DOHH2 (cell line): ENCODE measurements at regions not wholly inside any gene's neighbourhood (a gene's known extent, or its start where the extent isn't known, plus 50 kb on each side); places are given as distances from the start of the nearest gene placed in this dataset.

ENCODE experiments used
- CTCF ChIP-seq: fragments of 200-600 bp; sonication (generic); IDR thresholded peaks from one replicate; pipeline ENCODE4 v1.5.1; 2014; ENCODE audit warnings: antibody characterized with exemption, mild to moderate bottlenecking, low read depth, low read length; ENCODE audit not compliant: poor library complexity, severe bottlenecking
- EZH2phosphoT487 ChIP-seq: fragments of 200-600 bp; sonication (generic); IDR thresholded peaks from 2 replicates; pipeline ENCODE4 v1.6.1; 2017; ENCODE audit warnings: borderline replicate concordance, mild to moderate bottlenecking, antibody characterized with exemption, low read length, moderate library complexity, mixed read lengths

GRCh38 chr2:71887196-71887595 is 260.5 kb downstream of the CYP26B1 start:
- TF ChIP-seq CTCF (no peak), EZH2phosphoT487 (no peak)
